ENCODE measurements at regions not wholly inside any gene's neighbourhood (a gene's known extent, or its start where the extent isn't known, plus 50 kb on each side); places are given as distances from the start of the nearest gene placed in this dataset.
"Not testable (repeated sequence)": the region's sequence is repeated elsewhere in the genome, so short reads cannot be mapped to it uniquely, and the experiment has no call there.

GRCh38 chr3:107911337-107912000 is 179.4 kb downstream of the CD47 start:
- no peak for TF ChIP-seq POLR2A (IDR thresholded peaks at IDR 0.05)
- no peak for TF ChIP-seq CTCF (IDR thresholded peaks at IDR 0.05)
- intact Hi-C loops (cut with DNase I; ENCODE audit: low total_unique reads): no loop called here
- WGBS, 2 donors: 61 to 65% methylated on average over 3 of the region's 3 CpGs
- H3K4me3 ChIP-seq (ENCODE audit: low read depth, poor library complexity, severe bottlenecking): no peak overlapping the region
- DNase-seq (ENCODE audit: low spot score in 2 of 2): no peak

- no peak for DNase-seq (ENCODE audit: low spot score in 2 of 2)
- no peak for TF ChIP-seq CTCF (IDR thresholded peaks at IDR 0.05)
- TF ChIP-seq POLR2A (IDR thresholded peaks at IDR 0.05): no peak
- 60 to 70% methylated on average over 4 of the region's 4 CpGs for WGBS, 2 donors
- intact Hi-C loops (cut with DNase I; ENCODE audit: low total_unique reads): no loop called here
- H3K4me3 ChIP-seq (ENCODE audit: low read depth, poor library complexity, severe bottlenecking): no peak overlapping the region
Observed at GRCh38 chr3:107910713-107911259, 180.0 kb downstream of the CD47 start.

GRCh38 chr3:107909583-107909982 is 181.2 kb downstream of the CD47 start:
- H3K4me3 ChIP-seq (ENCODE audit: low read depth, poor library complexity, severe bottlenecking); intact Hi-C loops (cut with DNase I; ENCODE audit: low total_unique reads); DNase-seq (ENCODE audit: low spot score in 2 of 2): not testable (repeated sequence)
- 66 to 97% methylated on average over 3 of the region's 3 CpGs for WGBS, 2 donors

- intact Hi-C loops (cut with DNase I; ENCODE audit: low total_unique reads): no loop called here
- H3K4me3 ChIP-seq (ENCODE audit: low read depth, poor library complexity, severe bottlenecking): no peak overlapping the region
- no peak for DNase-seq (ENCODE audit: low spot score in 2 of 2)
- TF ChIP-seq POLR2A (IDR thresholded peaks at IDR 0.05) (no peak), CTCF (IDR thresholded peaks at IDR 0.05) (no peak)
Observed at GRCh38 chr3:107907996-107908395, 182.8 kb downstream of the CD47 start.

GRCh38 chr3:107904536-107905066 is 186.2 kb downstream of the CD47 start:
- TF ChIP-seq POLR2A (IDR thresholded peaks at IDR 0.05) (no peak), CTCF (IDR thresholded peaks at IDR 0.05) (no peak)
- intact Hi-C loops (cut with DNase I; ENCODE audit: low total_unique reads): no loop called here
- no peak for DNase-seq (ENCODE audit: low spot score in 2 of 2)
- 44 to 49% methylated on average over 6 of the region's 6 CpGs for WGBS, 2 donors
- H3K4me3 ChIP-seq (ENCODE audit: low read depth, poor library complexity, severe bottlenecking): no peak overlapping the region

GRCh38 chr3:107899990-107900651 is 190.7 kb downstream of the CD47 start:
- intact Hi-C loops (cut with DNase I; ENCODE audit: low total_unique reads): no loop called here
- H3K4me3 ChIP-seq (ENCODE audit: low read depth, poor library complexity, severe bottlenecking): no peak overlapping the region
- DNase-seq (ENCODE audit: low spot score in 2 of 2): no peak
- TF ChIP-seq CTCF (IDR thresholded peaks at IDR 0.05) (no peak), POLR2A (IDR thresholded peaks at IDR 0.05) (no peak)
- 72 to 82% methylated on average over 4 of the region's 4 CpGs for WGBS, 2 donors

Measured in lower leg skin (tissue), 4 donors.